DMS153 (cell line): ENCODE measurements at regions not wholly inside any gene's neighbourhood (a gene's known extent, or its start where the extent isn't known, plus 50 kb on each side); places are given as distances from the start of the nearest gene placed in this dataset.
"Not testable (repeated sequence)": the region's sequence is repeated elsewhere in the genome, so short reads cannot be mapped to it uniquely, and the experiment has no call there.

Experiments
- DNase-seq: peaks from one replicate; lab custom pipeline; 2025; lab: John Stamatoyannopoulos, UW

- DNase-seq, result no peak
Observed at GRCh38 chr10:56449770-56450169, 88.7 kb upstream of the ZWINT start.

GRCh38 chr10:56447613-56448012 is 86.6 kb upstream of the ZWINT start:
- not testable (repeated sequence) for DNase-seq

GRCh38 chr10:56441337-56441736 is 80.3 kb upstream of the ZWINT start:
- DNase-seq, result not testable (repeated sequence)
